Endothelial cell of umbilical vein (primary cell): ENCODE measurements at regions not wholly inside any gene's neighbourhood (a gene's known extent, or its start where the extent isn't known, plus 50 kb on each side); places are given as distances from the start of the nearest gene placed in this dataset.

ENCODE experiments used
- BruUV-seq: library from RNA; stranded (reverse); fragments of 400-500 nt; replicated peaks from 2 replicates; lab custom pipeline; 2021; lab: Mats Ljungman, UMichigan
- CTCF ChIA-PET: fragments of 300-600, 350-600 bp; sonication (Branson Sonifier 250); formaldehyde crosslinking; loops from one replicate; lab custom pipeline; 2021; ENCODE audit warnings: antibody characterized with exemption, inconsistent platforms; lab: Charles Lee
- POLR2A ChIA-PET: fragments of 300-600, 350-600 bp; sonication (Branson Sonifier 250); formaldehyde crosslinking; loops from one replicate; lab custom pipeline; 2021; ENCODE audit warnings: antibody characterized with exemption, inconsistent platforms; lab: Charles Lee
- DNase-seq: peaks from one replicate; pipeline ENCODE4 v3.0.0-alpha.2; 2011; ENCODE audit warnings: low read depth, low spot score
- FAIRE-seq: peaks from 2 replicates; lab custom pipeline; 2011; peaks lifted over from hg19 to GRCh38; lab: Jason Lieb, UNC
- H2AFZ ChIP-seq: 2 replicates; pipeline ENCODE4 v1.6.0; 2012; ENCODE audit warnings: low read depth, low read length, control low read depth, inconsistent platforms
- H3K27ac ChIP-seq: 2 replicates; pipeline ENCODE4 v1.5.1; 2011; ENCODE audit warnings: low read depth, mild to moderate bottlenecking, control low read depth, low read length, moderate library complexity; ENCODE audit not compliant: insufficient read depth
- H3K27me3 ChIP-seq, 2 experiments: 2 replicates each; pipeline versions ENCODE4 v1.6.0 to v1.6.1; 2011; ENCODE audit warnings: low read length in 2 of 2, mixed read lengths in 1 of 2; ENCODE audit not compliant: control insufficient read depth in 2 of 2, insufficient read depth in 2 of 2
- H3K36me3 ChIP-seq, 2 experiments: 2 replicates in 1 of 2; 3 replicates in 1 of 2; pipeline ENCODE4 v1.5.1; 2011; ENCODE audit warnings: low read length in 2 of 2, mild to moderate bottlenecking in 1 of 2, moderate library complexity in 1 of 2; ENCODE audit not compliant: control insufficient read depth in 2 of 2, insufficient read depth in 2 of 2; ENCODE audit errors: extremely low read depth in 1 of 2
- H3K4me1 ChIP-seq: 3 replicates; pipeline ENCODE4 v1.5.1; 2011; ENCODE audit warnings: mild to moderate bottlenecking, low read length; ENCODE audit not compliant: control insufficient read depth, insufficient read depth; ENCODE audit errors: extremely low read depth
- H3K4me2 ChIP-seq: 2 replicates; pipeline ENCODE4 v1.6.1; 2011; ENCODE audit warnings: low read length, control low read depth, mixed read lengths; ENCODE audit not compliant: insufficient read depth
- H3K4me3 ChIP-seq, 3 experiments: fragments of 200-600 bp in 1 of 3; sonication (generic), shearing (Covaris generic) in 1 of 3; replicated peaks in 1 of 3; 2 replicates each; pipeline ENCODE4 v1.5.1; 2011 to 2016; ENCODE audit warnings: control low read depth in 3 of 3, low read length in 3 of 3, mild to moderate bottlenecking in 2 of 3, inconsistent platforms in 1 of 3, low read depth in 1 of 3, moderate library complexity in 1 of 3; ENCODE audit not compliant: insufficient read depth in 1 of 3
- H3K79me2 ChIP-seq: 2 replicates; pipeline ENCODE4 v1.6.0; 2012; ENCODE audit warnings: low read length, inconsistent platforms; ENCODE audit not compliant: control insufficient read depth, insufficient read depth
- H3K9ac ChIP-seq: replicated peaks from 2 replicates; pipeline ENCODE3; 2011; ENCODE audit warnings: low read length, control low read depth; ENCODE audit not compliant: insufficient read depth; ENCODE audit errors: extremely low read depth
- H3K9me1 ChIP-seq: replicated peaks from 3 replicates; pipeline ENCODE4 v1.6.0; 2011; ENCODE audit warnings: mild to moderate bottlenecking, low read length; ENCODE audit not compliant: control insufficient read depth, insufficient read depth; ENCODE audit errors: extremely low read depth
- H3K9me3 ChIP-seq: replicated peaks from 2 replicates; pipeline ENCODE4 v1.5.1; 2012; ENCODE audit warnings: low read length, inconsistent platforms; ENCODE audit not compliant: control insufficient read depth, insufficient read depth
- H4K20me1 ChIP-seq: replicated peaks from 2 replicates; pipeline ENCODE3; 2011; ENCODE audit warnings: mild to moderate bottlenecking, low read length; ENCODE audit not compliant: control insufficient read depth, insufficient read depth; ENCODE audit errors: extremely low read depth
- CTCF ChIP-seq, 2 donors: IDR thresholded peaks; 1 replicate in 1 of 2; 2 replicates in 1 of 2; pipeline ENCODE4 v1.5.1; 2011; ENCODE audit warnings: low read length in 2 of 2, mild to moderate bottlenecking in 2 of 2, moderate library complexity in 2 of 2, control low read depth in 1 of 2, inconsistent platforms in 1 of 2, low read depth in 1 of 2; ENCODE audit not compliant: insufficient read depth in 1 of 2; ENCODE audit errors: extremely low read depth in 1 of 2
- EZH2 ChIP-seq: IDR thresholded peaks from 2 replicates; pipeline ENCODE4 v1.6.1; 2012; ENCODE audit warnings: borderline replicate concordance, low read depth, mild to moderate bottlenecking, moderate library complexity, low read length, inconsistent platforms; ENCODE audit not compliant: severe bottlenecking
- FOS ChIP-seq: IDR thresholded peaks from 2 replicates; pipeline ENCODE4 v1.6.1; 2011; ENCODE audit warnings: mild to moderate bottlenecking, low read length, moderate library complexity, borderline replicate concordance; ENCODE audit not compliant: insufficient read depth
- GATA2 ChIP-seq: IDR thresholded peaks from 2 replicates; pipeline ENCODE4 v1.7.0; 2011; ENCODE audit warnings: low read depth, mild to moderate bottlenecking, moderate library complexity, mixed read lengths, low read length; ENCODE audit not compliant: insufficient read length, insufficient read depth
- JUN ChIP-seq: IDR thresholded peaks from 2 replicates; pipeline ENCODE4 v1.6.1; 2011; ENCODE audit warnings: borderline replicate concordance, low read depth; ENCODE audit not compliant: insufficient read length, insufficient read depth
- MAX ChIP-seq: IDR thresholded peaks from 2 replicates; pipeline ENCODE4 v1.6.1; 2011; ENCODE audit not compliant: insufficient read depth, insufficient read length
- MYC ChIP-seq: IDR thresholded peaks from one replicate; pipeline ENCODE4 v1.6.1; 2011; ENCODE audit warnings: mild to moderate bottlenecking, low read depth, low read length
- POLR2A ChIP-seq: IDR thresholded peaks from 2 replicates; pipeline ENCODE4 v1.6.1; 2012; ENCODE audit warnings: low read depth, mild to moderate bottlenecking, control low read depth, low read length
- POLR2AphosphoS5 ChIP-seq: IDR thresholded peaks from 2 replicates; pipeline ENCODE4 v1.6.1; 2012; ENCODE audit warnings: low read depth, mild to moderate bottlenecking, control low read depth, low read length, moderate library complexity; ENCODE audit not compliant: insufficient read depth
- dilution Hi-C: fragments of 300-500 bp; cut with MboI; formaldehyde crosslinking; loops from one replicate; pipeline ENCODE4 v1.15.0; 2019; ENCODE audit warnings: low sequenced_read_pairs; ENCODE audit not compliant: extremely low pct_ligation_motif_present
- intact Hi-C: fragments of 100-400 bp; cut with micrococcal nuclease; formaldehyde crosslinking; loops from one replicate; pipeline ENCODE4 v1.10.0; 2022

DNA sequence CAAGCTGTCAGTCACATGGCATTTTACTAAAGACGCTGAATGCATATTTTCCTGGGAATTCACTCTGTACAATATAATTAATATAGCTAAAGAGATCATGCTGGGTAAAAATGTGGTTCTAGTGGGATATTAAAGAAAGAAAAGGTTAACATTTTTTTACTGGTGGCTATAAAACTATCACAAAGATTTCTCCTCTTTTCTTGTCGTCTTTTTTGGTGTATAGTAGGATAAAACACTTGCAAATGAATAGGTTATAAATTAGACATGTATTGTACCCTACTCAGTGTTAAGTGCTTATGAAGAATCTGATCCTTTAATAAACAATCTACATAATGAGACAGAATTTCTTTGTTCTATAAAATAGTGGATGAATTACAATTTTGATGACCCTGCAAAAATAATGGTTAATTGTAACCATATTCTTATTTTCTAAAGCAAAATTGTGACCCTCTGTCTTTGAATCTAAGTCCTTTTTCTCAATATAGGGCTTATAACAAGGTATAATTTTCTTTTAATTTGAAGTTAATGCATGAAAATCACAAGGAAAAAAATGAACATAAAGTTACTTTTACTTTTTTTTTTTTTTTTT is 1540.4 kb upstream of the GOT2 start:
- no peak for DNase-seq
- no peaks in the 10 kb centered on the region for H3K79me2 ChIP-seq
- TF ChIP-seq JUN (no peak), CTCF (IDR thresholded peaks at IDR 0.05; ENCODE audit: extremely low read depth in 1 of 2, insufficient read depth in 1 of 2, low read depth in 1 of 2, low read length in 2 of 2) (no peak), GATA2 (no peak), EZH2 (no peak), MYC (no peak), FOS (no peak), POLR2A (no peak), POLR2AphosphoS5 (no peak), MAX (no peak)
- no peak overlapping the region for H3K9ac ChIP-seq
- ChIA-PET CTCF (no interaction called here), POLR2A (no interaction called here)
- intact Hi-C loops (no loop called here), dilution Hi-C loops (no loop called here)
- no peaks in the 10 kb centered on the region for H3K36me3 ChIP-seq
- H3K4me3 ChIP-seq: no peak overlapping the region
- H3K4me1 ChIP-seq: no peaks in the 10 kb centered on the region
- no peak overlapping the region for H3K27ac ChIP-seq
- no peaks in the 10 kb centered on the region for H3K9me1 ChIP-seq
- no peak overlapping the region for H2AFZ ChIP-seq
- no peaks in the 10 kb centered on the region for H3K9me3 ChIP-seq
- H4K20me1 ChIP-seq: no peaks in the 10 kb centered on the region
- no TSS peak for BruUV-seq
- H3K27me3 ChIP-seq: no peaks in the 10 kb centered on the region
- H3K4me2 ChIP-seq: no peak overlapping the region
- FAIRE-seq: no peak
